ENCODE measurements at regions not wholly inside any gene's neighbourhood (a gene's known extent, or its start where the extent isn't known, plus 50 kb on each side); places are given as distances from the start of the nearest gene placed in this dataset.
"Not testable (repeated sequence)": the region's sequence is repeated elsewhere in the genome, so short reads cannot be mapped to it uniquely, and the experiment has no call there.

DNA sequence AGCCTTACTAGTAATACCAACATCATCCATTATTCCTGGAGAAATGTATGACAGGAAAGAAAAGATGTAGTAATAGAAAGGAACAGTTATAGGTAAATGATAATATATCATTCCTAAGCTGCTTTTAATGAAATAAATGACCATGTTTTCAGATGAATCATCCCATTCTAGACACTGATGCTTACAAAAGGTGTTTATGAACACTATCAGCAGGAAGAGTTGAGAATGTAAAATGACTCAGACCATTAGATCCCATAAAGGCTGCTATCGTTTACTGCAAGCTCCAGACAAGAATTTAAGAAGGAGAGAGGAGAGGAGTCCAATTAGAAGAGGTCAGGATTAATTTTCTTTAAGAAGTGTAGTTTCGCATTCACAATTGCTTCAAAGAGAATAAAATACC lies 1033.5 kb downstream of the EFNA5 start:
- Mint-ChIP-seq H3K4me3 (no peak overlapping the region), H3K4me1 (no peaks in the 10 kb centered on the region), H3K36me3 (ENCODE audit: low read depth) (no peaks in the 10 kb centered on the region), H3K27ac (no peak overlapping the region), H3K27me3 (no peaks in the 10 kb centered on the region)
- no peak for ATAC-seq
- DNase-seq: no peak
- H3K9me3 ChIP-seq (ENCODE audit: control insufficient read depth, low read length, poor library complexity, severe bottlenecking): no peaks in the 10 kb centered on the region

DNA sequence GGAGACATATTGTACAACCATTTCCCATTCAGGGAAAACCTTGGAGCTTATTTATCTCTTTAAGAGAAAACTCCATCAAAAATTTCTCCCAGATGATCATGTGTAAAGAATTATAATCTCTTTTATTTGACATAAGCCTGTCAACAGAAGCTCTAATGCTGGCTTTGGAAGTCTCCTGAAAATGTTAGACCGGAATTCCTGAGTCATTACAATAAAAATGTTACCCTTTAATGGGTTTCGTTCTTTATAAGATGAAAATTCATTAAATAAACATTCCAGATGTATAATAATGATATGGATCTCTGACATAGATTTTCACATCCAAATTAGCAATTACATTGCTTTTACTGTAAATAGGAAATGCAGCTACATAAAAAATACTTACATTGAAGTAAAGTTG lies 1036.4 kb downstream of the EFNA5 start:
- ATAC-seq: no peak
- DNase-seq: no peak
- H3K36me3 Mint-ChIP-seq (ENCODE audit: low read depth): no peaks in the 10 kb centered on the region
- no peaks in the 10 kb centered on the region for H3K4me1 Mint-ChIP-seq
- no peaks in the 10 kb centered on the region for H3K9me3 ChIP-seq (ENCODE audit: control insufficient read depth, low read length, poor library complexity, severe bottlenecking)
- H3K4me3 Mint-ChIP-seq: no peak overlapping the region
- H3K27ac Mint-ChIP-seq: no peak overlapping the region
- no peaks in the 10 kb centered on the region for H3K27me3 Mint-ChIP-seq

DNA sequence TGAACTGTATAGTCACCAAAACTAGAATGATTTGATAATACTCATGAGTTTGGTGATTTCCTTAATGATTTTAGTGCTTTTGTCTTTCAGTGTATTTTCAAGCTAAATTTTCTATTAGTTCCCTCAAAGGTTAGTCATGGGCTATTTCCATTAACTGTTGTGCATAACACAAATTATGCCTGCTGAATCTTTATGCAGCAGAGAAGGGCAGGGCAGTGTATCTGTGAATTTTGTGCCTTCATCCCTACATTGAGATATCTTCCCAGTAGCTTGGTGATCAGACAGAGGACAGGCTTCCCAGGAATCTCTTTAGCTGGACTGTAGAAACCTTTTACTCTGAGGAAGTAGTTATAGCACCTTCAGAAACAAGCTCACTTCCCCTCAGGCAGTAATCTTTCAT lies 1036.9 kb downstream of the EFNA5 start:
- DNase-seq (no peak), ATAC-seq (no peak)
- H3K4me3 Mint-ChIP-seq: no peak overlapping the region
- H3K27ac Mint-ChIP-seq: no peak overlapping the region
- H3K36me3 Mint-ChIP-seq (ENCODE audit: low read depth): no peaks in the 10 kb centered on the region
- H3K9me3 ChIP-seq (ENCODE audit: control insufficient read depth, low read length, poor library complexity, severe bottlenecking): no peaks in the 10 kb centered on the region
- H3K27me3 Mint-ChIP-seq: no peaks in the 10 kb centered on the region
- H3K4me1 Mint-ChIP-seq: no peaks in the 10 kb centered on the region

DNA sequence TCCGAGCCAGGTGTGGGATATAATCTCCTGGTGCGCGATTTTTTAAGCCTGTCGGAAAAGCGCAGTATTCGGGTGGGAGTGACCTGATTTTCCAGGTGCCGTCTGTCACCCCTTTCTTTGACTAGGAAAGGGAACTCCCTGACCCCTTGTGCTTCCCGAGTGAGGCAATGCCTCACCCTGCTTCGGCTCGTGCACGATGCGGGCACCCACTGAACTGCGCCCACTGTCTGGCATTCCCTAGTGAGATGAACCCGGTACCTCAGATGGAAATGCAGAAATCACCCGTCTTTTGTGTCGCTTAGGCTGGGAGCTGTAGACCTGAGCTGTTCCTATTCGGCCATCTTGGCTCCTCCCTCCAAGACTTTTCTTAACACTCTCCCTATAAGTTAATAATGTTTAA lies 1042.3 kb downstream of the EFNA5 start:
- not testable (repeated sequence) for H3K27ac Mint-ChIP-seq; ATAC-seq; DNase-seq; H3K9me3 ChIP-seq (ENCODE audit: control insufficient read depth, low read length, poor library complexity, severe bottlenecking); H3K4me1 Mint-ChIP-seq; H3K4me3 Mint-ChIP-seq; H3K27me3 Mint-ChIP-seq; H3K36me3 Mint-ChIP-seq (ENCODE audit: low read depth)

DNA sequence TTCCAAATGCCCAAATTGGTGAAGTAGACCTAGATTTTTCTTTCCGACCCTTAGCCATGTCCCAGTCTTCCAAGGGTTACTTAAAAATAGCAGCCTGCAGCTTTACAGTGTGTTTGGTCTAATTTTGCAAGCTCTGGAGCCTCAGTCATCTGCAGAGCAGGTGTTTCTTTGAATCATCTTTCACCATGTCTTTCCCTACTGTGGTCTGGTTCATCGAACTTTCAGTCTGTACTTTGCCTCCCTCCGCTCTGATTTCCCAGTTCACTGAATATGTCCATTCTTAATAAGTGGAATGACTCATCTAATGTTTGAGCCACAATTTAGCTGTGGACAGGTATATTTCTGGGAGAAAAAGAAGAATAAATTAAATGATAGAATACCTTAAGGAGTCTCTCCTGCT lies 1060.7 kb downstream of the EFNA5 start:
- Mint-ChIP-seq H3K4me1 (no peaks in the 10 kb centered on the region), H3K4me3 (no peak overlapping the region), H3K27ac (no peak overlapping the region), H3K36me3 (ENCODE audit: low read depth) (no peaks in the 10 kb centered on the region), H3K27me3 (no peaks in the 10 kb centered on the region)
- no peaks in the 10 kb centered on the region for H3K9me3 ChIP-seq (ENCODE audit: control insufficient read depth, low read length, poor library complexity, severe bottlenecking)
- DNase-seq: no peak
- ATAC-seq: no peak

DNA sequence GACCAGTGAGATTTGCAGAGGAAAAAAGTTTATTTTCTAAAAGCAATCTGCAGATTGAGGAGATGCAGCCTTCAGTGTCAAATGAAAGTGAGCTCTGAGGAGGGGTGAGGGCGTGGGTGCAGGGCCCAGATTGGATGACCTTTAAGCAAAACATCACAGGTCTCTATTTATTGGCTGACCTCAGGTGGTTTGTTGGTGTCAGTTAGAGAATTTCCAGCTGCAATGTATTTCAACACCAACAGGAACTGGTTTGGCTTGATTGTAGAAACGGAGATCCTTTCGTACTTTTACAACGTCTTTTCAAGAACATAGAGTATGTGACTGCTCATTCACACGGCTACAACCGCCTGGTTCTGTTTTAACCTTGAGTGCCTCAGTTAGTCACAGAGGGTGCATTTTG lies 1069.1 kb downstream of the EFNA5 start:
- DNase-seq (no peak), ATAC-seq (no peak)
- no peaks in the 10 kb centered on the region for H3K36me3 Mint-ChIP-seq (ENCODE audit: low read depth)
- no peaks in the 10 kb centered on the region for H3K4me1 Mint-ChIP-seq
- no peaks in the 10 kb centered on the region for H3K9me3 ChIP-seq (ENCODE audit: control insufficient read depth, low read length, poor library complexity, severe bottlenecking)
- H3K4me3 Mint-ChIP-seq: no peak overlapping the region
- H3K27me3 Mint-ChIP-seq: no peaks in the 10 kb centered on the region
- no peak overlapping the region for H3K27ac Mint-ChIP-seq

DNA sequence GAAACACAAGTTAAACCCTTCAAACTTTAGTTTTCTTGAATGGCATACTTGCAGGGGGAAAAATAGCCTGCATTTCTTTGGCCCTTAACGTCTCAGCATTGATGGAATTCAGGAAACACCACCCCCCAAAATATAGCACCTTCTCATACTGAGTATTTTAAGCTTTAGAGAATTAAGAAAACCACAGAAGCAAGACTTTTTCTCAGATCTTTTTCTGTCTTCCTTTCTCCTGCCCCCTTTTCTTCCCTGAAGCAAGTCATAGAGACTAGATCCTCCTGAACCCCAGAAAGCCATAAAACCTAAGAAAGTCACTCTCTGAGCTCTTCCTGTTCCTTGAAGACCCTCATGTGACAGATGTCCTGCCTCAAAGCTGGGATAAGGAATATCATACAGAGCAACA lies 1069.9 kb downstream of the EFNA5 start:
- ATAC-seq: no peak
- no peaks in the 10 kb centered on the region for H3K9me3 ChIP-seq (ENCODE audit: control insufficient read depth, low read length, poor library complexity, severe bottlenecking)
- DNase-seq: no peak
- H3K4me3 Mint-ChIP-seq: no peak overlapping the region
- no peaks in the 10 kb centered on the region for H3K4me1 Mint-ChIP-seq
- no peaks in the 10 kb centered on the region for H3K27me3 Mint-ChIP-seq
- H3K27ac Mint-ChIP-seq: no peak overlapping the region
- no peaks in the 10 kb centered on the region for H3K36me3 Mint-ChIP-seq (ENCODE audit: low read depth)

DNA sequence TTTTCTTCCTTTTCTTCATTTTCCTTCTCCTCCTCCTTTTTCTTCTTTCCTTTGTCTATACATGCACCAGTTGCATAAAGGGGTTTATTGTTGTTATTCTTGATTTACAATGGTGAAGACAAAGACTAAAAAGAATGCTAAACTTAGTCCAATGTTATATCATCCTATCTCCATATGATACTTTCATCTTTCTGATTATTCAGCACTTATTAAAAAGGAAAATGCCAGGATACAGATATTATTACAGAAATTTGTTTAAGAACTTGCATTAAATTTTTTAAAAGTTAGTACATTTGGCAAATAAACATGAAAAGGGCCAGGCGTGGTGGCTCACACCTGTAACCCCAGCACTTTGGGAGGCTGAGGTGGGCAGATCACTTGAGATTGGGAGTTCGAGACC lies 1074.9 kb downstream of the EFNA5 start:
- H3K36me3 Mint-ChIP-seq (ENCODE audit: low read depth): no peaks in the 10 kb centered on the region
- no peaks in the 10 kb centered on the region for H3K9me3 ChIP-seq (ENCODE audit: control insufficient read depth, low read length, poor library complexity, severe bottlenecking)
- ATAC-seq (no peak), DNase-seq (no peak)
- no peaks in the 10 kb centered on the region for H3K27me3 Mint-ChIP-seq
- no peak overlapping the region for H3K4me3 Mint-ChIP-seq
- no peaks in the 10 kb centered on the region for H3K4me1 Mint-ChIP-seq
- no peak overlapping the region for H3K27ac Mint-ChIP-seq

DNA sequence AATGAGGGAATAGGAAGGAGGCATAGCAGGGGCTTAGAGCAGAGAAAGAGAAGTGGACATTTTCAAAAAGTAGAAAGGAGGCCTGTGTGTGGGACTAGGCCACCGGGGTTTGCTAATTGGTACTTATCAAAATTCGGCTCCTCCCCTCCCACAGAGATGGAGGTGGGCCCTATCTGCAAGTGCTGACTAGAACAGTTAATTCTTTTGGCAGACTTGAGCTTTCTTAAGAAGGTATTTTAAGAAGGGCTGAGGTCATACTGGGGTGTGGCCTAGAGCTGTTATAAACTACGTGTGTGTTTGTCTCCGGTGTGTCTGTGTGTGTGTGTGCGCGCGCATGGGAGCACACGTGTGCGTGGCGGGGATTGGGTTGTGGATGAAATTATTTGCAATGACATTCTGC lies 1086.5 kb downstream of the EFNA5 start:
- Mint-ChIP-seq H3K4me3 (no peak overlapping the region), H3K27me3 (no peaks in the 10 kb centered on the region), H3K4me1 (no peaks in the 10 kb centered on the region), H3K36me3 (ENCODE audit: low read depth) (no peaks in the 10 kb centered on the region), H3K27ac (no peak overlapping the region)
- no peaks in the 10 kb centered on the region for H3K9me3 ChIP-seq (ENCODE audit: control insufficient read depth, low read length, poor library complexity, severe bottlenecking)
- ATAC-seq (no peak), DNase-seq (no peak)

DNA sequence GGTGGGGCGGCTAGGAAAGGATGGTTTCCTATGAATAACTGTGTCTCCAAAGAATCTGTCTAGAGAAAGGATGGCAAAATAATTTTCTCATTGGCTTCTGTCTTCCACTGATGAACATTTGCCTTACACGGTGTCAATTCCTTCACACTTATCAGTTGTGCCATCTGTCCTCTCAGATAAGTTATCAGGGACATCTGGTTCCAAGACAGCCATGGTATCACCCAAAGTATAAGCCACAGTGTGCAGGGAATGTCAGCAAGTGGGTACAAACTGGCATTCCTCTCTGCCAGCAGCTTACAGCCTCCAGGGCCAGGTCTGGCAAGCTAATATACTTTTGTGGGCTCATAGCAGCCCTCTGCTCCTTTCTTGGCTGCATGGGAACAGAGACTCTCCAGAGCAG lies 1092.0 kb downstream of the EFNA5 start:
- no peak for ATAC-seq
- no peak for DNase-seq
- no peak overlapping the region for H3K27ac Mint-ChIP-seq
- H3K4me3 Mint-ChIP-seq: no peak overlapping the region
- H3K36me3 Mint-ChIP-seq (ENCODE audit: low read depth): no peaks in the 10 kb centered on the region
- no peaks in the 10 kb centered on the region for H3K9me3 ChIP-seq (ENCODE audit: control insufficient read depth, low read length, poor library complexity, severe bottlenecking)
- H3K4me1 Mint-ChIP-seq: no peaks in the 10 kb centered on the region
- no peaks in the 10 kb centered on the region for H3K27me3 Mint-ChIP-seq

DNA sequence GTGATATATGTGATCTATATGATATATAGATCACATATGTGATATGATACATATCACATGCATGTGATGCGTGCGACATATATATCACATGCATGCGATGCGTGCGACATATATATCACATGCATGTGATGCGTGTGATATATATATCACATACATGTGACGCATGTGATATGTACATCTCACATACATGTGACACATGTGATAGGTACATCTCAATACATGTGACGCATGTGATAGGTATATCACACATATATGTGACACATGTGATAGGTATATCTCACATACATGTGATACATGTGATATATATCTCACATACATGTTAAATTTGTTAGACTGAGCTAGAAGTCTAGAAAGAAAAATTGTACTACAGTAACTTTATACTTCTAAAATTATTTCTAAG lies 1095.9 kb downstream of the EFNA5 start:
- no peaks in the 10 kb centered on the region for H3K9me3 ChIP-seq (ENCODE audit: control insufficient read depth, low read length, poor library complexity, severe bottlenecking)
- DNase-seq: no peak
- no peaks in the 10 kb centered on the region for H3K36me3 Mint-ChIP-seq (ENCODE audit: low read depth)
- no peaks in the 10 kb centered on the region for H3K27me3 Mint-ChIP-seq
- no peak overlapping the region for H3K27ac Mint-ChIP-seq
- H3K4me1 Mint-ChIP-seq: no peaks in the 10 kb centered on the region
- no peak for ATAC-seq
- no peak overlapping the region for H3K4me3 Mint-ChIP-seq

DNA sequence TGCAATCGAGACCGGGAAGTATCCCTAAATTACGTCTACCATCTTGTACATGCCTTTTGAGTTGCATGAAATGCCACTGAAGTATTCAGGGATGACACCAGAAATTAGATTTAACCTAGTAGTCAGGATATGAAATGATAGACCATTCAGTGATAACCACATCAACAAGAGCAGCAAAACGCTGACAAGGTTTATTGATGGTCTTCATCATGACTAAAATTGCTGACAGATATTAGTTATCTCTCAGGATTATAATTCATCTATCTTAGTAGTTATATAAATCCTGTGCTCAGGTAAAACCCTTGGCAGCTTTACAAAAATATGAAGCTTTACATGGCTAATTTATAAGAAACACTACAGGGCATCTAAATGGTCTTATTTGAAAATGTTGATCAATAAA lies 1104.7 kb downstream of the EFNA5 start:
- H3K27ac Mint-ChIP-seq: no peak overlapping the region

DNA sequence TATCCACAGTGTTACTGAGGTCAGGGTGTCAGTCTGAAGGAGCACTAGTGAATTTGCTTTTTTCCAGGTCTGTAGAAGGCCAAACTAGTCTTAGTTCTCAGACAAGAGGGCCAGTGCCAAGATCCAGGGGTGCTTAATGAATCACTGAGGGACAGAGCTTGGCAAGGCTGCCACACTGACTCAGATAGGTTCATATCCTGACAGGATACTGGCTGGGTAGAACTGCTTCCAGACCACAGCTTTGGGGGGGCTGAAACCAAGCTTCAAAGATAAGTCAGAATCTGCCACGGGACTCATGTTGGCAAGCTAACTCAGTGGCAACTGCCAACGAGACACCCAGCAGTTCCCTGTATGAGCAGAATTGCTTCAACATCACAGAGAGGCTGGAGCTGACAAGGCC lies 1125.4 kb downstream of the EFNA5 start:
- peaks cover 3% of the 10 kb centered on the region for H3K9me3 ChIP-seq (ENCODE audit: control insufficient read depth, low read length, poor library complexity, severe bottlenecking)
- DNase-seq: no peak
- no peak overlapping the region for H3K27ac Mint-ChIP-seq
- no peaks in the 10 kb centered on the region for H3K36me3 Mint-ChIP-seq (ENCODE audit: low read depth)
- no peak overlapping the region for H3K4me3 Mint-ChIP-seq
- H3K4me1 Mint-ChIP-seq: no peaks in the 10 kb centered on the region
- no peaks in the 10 kb centered on the region for H3K27me3 Mint-ChIP-seq
- ATAC-seq: no peak

More for the DNA sequence above, 1104.7 kb downstream of the EFNA5 start:
- H3K4me1 Mint-ChIP-seq: no peaks in the 10 kb centered on the region
- DNase-seq: no peak
- no peaks in the 10 kb centered on the region for H3K36me3 Mint-ChIP-seq (ENCODE audit: low read depth)
- ATAC-seq: no peak
- no peak overlapping the region for H3K4me3 Mint-ChIP-seq
- no peaks in the 10 kb centered on the region for H3K27me3 Mint-ChIP-seq
- H3K9me3 ChIP-seq (ENCODE audit: control insufficient read depth, low read length, poor library complexity, severe bottlenecking): no peaks in the 10 kb centered on the region

DNA sequence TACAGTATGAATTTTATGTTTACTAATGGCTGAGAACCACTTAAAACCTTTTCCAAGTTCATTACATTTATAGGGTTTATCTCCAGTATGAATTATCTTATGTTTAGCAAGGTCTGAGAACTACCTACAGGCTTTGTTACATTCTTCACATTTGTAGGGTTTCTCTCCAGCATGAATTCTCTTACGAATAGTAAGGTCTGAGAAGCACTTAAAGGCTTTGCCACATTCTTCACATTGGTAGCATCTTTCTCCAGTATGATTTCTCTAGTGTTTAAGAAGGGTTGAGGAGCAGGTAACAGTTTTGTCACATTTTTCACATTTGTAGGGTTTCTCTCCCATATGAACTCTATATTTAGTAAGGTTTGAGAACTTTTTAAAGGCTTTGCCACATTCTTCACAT lies 1127.4 kb downstream of the EFNA5 start:
- H3K36me3 Mint-ChIP-seq (ENCODE audit: low read depth): no peaks in the 10 kb centered on the region
- no peaks in the 10 kb centered on the region for H3K27me3 Mint-ChIP-seq
- ATAC-seq: no peak
- H3K9me3 ChIP-seq (ENCODE audit: control insufficient read depth, low read length, poor library complexity, severe bottlenecking): peaks cover 3% of the 10 kb centered on the region
- DNase-seq: no peak
- H3K4me1 Mint-ChIP-seq: no peaks in the 10 kb centered on the region
- no peak overlapping the region for H3K4me3 Mint-ChIP-seq
- H3K27ac Mint-ChIP-seq: no peak overlapping the region

DNA sequence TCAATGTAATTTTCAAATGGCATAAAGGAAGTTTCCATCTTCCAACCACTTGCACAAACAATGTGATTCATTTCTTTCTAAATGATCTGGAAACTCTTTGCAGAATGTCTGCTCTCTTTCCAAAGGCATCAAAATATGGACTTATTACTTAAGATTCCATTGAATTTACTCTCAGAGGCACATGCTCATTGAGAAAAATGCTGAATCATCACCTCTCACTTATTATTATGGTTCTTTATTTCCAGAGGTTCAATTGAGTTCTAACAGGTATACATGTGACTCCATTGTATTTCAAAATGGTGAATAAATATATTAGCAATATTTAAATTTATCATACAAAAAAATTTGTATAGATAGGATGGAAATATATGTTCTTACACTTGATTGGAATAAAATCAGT lies 1140.6 kb downstream of the EFNA5 start:
- H3K9me3 ChIP-seq (ENCODE audit: control insufficient read depth, low read length, poor library complexity, severe bottlenecking): no peaks in the 10 kb centered on the region
- ATAC-seq: no peak
- H3K4me3 Mint-ChIP-seq: no peak overlapping the region
- no peaks in the 10 kb centered on the region for H3K27me3 Mint-ChIP-seq
- H3K36me3 Mint-ChIP-seq (ENCODE audit: low read depth): no peaks in the 10 kb centered on the region
- H3K4me1 Mint-ChIP-seq: no peaks in the 10 kb centered on the region
- no peak for DNase-seq
- H3K27ac Mint-ChIP-seq: no peak overlapping the region
